ENCODE measurements at regions not wholly inside any gene's neighbourhood (a gene's known extent, or its start where the extent isn't known, plus 50 kb on each side); places are given as distances from the start of the nearest gene placed in this dataset.

DNA sequence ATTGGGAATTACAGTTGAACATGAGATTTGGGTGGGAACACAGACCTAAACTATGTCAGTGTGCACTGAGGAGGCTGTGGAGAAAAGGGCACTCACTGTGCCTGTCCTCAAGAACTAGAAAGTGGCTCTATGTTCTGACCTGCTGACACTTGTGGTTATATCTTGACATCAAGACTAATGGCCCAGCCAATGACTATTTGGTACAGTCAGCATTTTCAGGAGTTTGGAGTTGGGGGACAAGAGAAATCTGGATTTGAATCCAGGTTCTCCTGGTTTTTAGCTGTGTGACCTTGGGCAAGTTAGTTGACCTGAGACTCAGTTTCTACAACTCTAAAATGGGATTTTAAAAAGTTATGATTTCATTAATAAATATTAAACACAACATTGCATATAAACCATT is 647.0 kb upstream of the CFAP20DC start:
- no peak for TF ChIP-seq EZH2 (IDR thresholded peaks at IDR 0.05; ENCODE audit: low read depth, unreplicated experiment)
- TF ChIP-seq, protein P1, sequence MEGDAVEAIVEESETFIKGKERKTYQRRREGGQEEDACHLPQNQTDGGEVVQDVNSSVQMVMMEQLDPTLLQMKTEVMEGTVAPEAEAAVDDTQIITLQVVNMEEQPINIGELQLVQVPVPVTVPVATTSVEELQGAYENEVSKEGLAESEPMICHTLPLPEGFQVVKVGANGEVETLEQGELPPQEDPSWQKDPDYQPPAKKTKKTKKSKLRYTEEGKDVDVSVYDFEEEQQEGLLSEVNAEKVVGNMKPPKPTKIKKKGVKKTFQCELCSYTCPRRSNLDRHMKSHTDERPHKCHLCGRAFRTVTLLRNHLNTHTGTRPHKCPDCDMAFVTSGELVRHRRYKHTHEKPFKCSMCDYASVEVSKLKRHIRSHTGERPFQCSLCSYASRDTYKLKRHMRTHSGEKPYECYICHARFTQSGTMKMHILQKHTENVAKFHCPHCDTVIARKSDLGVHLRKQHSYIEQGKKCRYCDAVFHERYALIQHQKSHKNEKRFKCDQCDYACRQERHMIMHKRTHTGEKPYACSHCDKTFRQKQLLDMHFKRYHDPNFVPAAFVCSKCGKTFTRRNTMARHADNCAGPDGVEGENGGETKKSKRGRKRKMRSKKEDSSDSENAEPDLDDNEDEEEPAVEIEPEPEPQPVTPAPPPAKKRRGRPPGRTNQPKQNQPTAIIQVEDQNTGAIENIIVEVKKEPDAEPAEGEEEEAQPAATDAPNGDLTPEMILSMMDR (conservative IDR thresholded peaks at IDR 0.05; ENCODE audit: low read depth in 2 of 2), result no peak
- TF ChIP-seq EZH2phosphoT487 (IDR thresholded peaks at IDR 0.05; ENCODE audit: unreplicated experiment), result no peak
- no peak for TF ChIP-seq NANOG (IDR thresholded peaks at IDR 0.05; ENCODE audit: borderline replicate concordance)
- TF ChIP-seq STAT1 (IDR thresholded peaks at IDR 0.05; ENCODE audit: unreplicated experiment), result no peak
- TF ChIP-seq, protein P2, sequence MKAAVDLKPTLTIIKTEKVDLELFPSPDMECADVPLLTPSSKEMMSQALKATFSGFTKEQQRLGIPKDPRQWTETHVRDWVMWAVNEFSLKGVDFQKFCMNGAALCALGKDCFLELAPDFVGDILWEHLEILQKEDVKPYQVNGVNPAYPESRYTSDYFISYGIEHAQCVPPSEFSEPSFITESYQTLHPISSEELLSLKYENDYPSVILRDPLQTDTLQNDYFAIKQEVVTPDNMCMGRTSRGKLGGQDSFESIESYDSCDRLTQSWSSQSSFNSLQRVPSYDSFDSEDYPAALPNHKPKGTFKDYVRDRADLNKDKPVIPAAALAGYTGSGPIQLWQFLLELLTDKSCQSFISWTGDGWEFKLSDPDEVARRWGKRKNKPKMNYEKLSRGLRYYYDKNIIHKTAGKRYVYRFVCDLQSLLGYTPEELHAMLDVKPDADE (IDR thresholded peaks at IDR 0.05), result no peak
